OCI-LY1 (cell line): ENCODE measurements at regions not wholly inside any gene's neighbourhood (a gene's known extent, or its start where the extent isn't known, plus 50 kb on each side); places are given as distances from the start of the nearest gene placed in this dataset.

Experiments
- H2AFZ ChIP-seq: fragments of 200-600 bp; sonication (generic), shearing (Covaris generic); 2 replicates; pipeline ENCODE4 v1.6.0; 2014; ENCODE audit warnings: antibody characterized with exemption, mild to moderate bottlenecking, low read length
- H3F3A ChIP-seq: fragments of 200-600 bp; sonication (generic), shearing (Covaris generic); 2 replicates; pipeline ENCODE4 v1.6.0; 2014; ENCODE audit warnings: mild to moderate bottlenecking, antibody characterized with exemption, low read length, moderate library complexity; ENCODE audit not compliant: insufficient read depth
- H3K27ac ChIP-seq: fragments of 200-600 bp; sonication (generic); 2 replicates; pipeline ENCODE4 v1.5.1; 2014; ENCODE audit warnings: low read length, mixed run types, mild to moderate bottlenecking, low read depth; ENCODE audit not compliant: poor library complexity, severe bottlenecking
- H3K27me3 ChIP-seq: fragments of 200-600 bp; sonication (generic); 2 replicates; pipeline ENCODE4 v1.6.0; 2014; ENCODE audit warnings: antibody characterized with exemption, mild to moderate bottlenecking, low read length, moderate library complexity; ENCODE audit not compliant: insufficient read depth
- H3K36me3 ChIP-seq: fragments of 200-600 bp; sonication (generic); 2 replicates; pipeline ENCODE4 v1.6.1; 2014; ENCODE audit warnings: mild to moderate bottlenecking, antibody characterized with exemption, low read length, moderate library complexity, mixed read lengths; ENCODE audit not compliant: insufficient read depth
- H3K4me1 ChIP-seq: fragments of 200-600 bp; sonication (generic); 2 replicates; pipeline ENCODE4 v1.5.1; 2014; ENCODE audit warnings: mild to moderate bottlenecking, low read length, moderate library complexity; ENCODE audit not compliant: insufficient read depth, severe bottlenecking
- H3K4me2 ChIP-seq: fragments of 200-600 bp; sonication (generic), shearing (Covaris generic); 2 replicates; pipeline ENCODE4 v1.6.1; 2014; ENCODE audit warnings: low read length
- H3K4me3 ChIP-seq: fragments of 200-600 bp; sonication (generic); 2 replicates; pipeline ENCODE4 v1.5.1; 2014; ENCODE audit warnings: low read length, low read depth, mild to moderate bottlenecking, mixed read lengths; ENCODE audit not compliant: poor library complexity, severe bottlenecking
- H3K79me2 ChIP-seq: fragments of 200-600 bp; shearing (Covaris generic); 2 replicates; pipeline ENCODE4 v1.6.1; 2016; ENCODE audit warnings: mixed run types, low read length, mixed read lengths; ENCODE audit not compliant: insufficient read depth
- H3K9ac ChIP-seq: fragments of 200-600 bp; sonication (generic), shearing (Covaris generic); 2 replicates; pipeline ENCODE4 v1.6.1; 2014; ENCODE audit warnings: mild to moderate bottlenecking, low read length, mixed read lengths
- H3K9me2 ChIP-seq: fragments of 200-600 bp; sonication (generic), shearing (Covaris generic); 2 replicates; pipeline ENCODE4 v1.6.1; 2014; ENCODE audit warnings: low read depth, mild to moderate bottlenecking, low read length, mixed read lengths
- H3K9me3 ChIP-seq: fragments of 200-600 bp; shearing (Covaris generic); 2 replicates; pipeline ENCODE4 v1.6.1; 2014; ENCODE audit warnings: low read length, mixed read lengths
- H4K20me1 ChIP-seq: fragments of 200-600 bp; sonication (generic), shearing (Covaris generic); 2 replicates; pipeline ENCODE4 v1.6.0; 2016; ENCODE audit warnings: mild to moderate bottlenecking, low read length; ENCODE audit not compliant: insufficient read depth
- EZH2 ChIP-seq: fragments of 200-600 bp; sonication (generic), shearing (Covaris generic); IDR thresholded peaks from 2 replicates; pipeline ENCODE4 v1.8.0; 2017; ENCODE audit warnings: borderline replicate concordance, mixed run types, mild to moderate bottlenecking, antibody characterized with exemption, low read length, moderate library complexity, mixed read lengths
- TF ChIP-seq, protein P1 (sequence below): fragments of 200-600 bp; sonication (generic), shearing (Covaris generic); IDR thresholded peaks from 2 replicates; pipeline ENCODE4 v1.5.1; 2017; ENCODE audit warnings: mild to moderate bottlenecking, antibody characterized with exemption, low read length, moderate library complexity, mixed read lengths

DNA sequence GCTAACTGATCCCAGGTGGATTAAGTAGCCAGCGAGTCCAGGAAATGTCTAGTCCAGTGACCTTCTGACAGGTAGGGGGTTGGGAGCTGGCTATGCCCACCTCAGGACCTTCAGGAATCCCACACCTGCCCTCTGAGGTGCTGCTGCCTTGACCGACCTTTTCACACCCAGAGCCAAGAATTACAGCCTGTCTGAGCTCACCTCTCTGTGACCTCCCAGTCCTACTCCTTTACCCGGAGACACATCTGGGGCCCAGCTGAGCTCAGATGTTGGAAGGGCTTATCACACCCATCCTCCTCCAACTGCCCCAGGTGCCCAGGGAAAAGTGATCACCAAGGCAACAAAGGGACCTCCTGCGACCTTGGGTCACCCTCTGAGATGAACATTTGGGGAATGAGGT, 413.3 kb upstream of the TNP1 start:
- Histone ChIP-seq H3K27ac (no peak overlapping the region), H3F3A (no peaks in the 10 kb centered on the region), H3K27me3 (no peaks in the 10 kb centered on the region), H3K9ac (no peak overlapping the region), H3K9me2 (no peaks in the 10 kb centered on the region), H3K36me3 (no peaks in the 10 kb centered on the region), H3K9me3 (no peaks in the 10 kb centered on the region), H3K4me3 (no peak overlapping the region), H2AFZ (no peak overlapping the region), H3K4me1 (no peaks in the 10 kb centered on the region), H3K4me2 (no peak overlapping the region), H3K79me2 (no peaks in the 10 kb centered on the region), H4K20me1 (no peaks in the 10 kb centered on the region)
- no peak for TF ChIP-seq EZH2
- TF ChIP-seq, protein P1, sequence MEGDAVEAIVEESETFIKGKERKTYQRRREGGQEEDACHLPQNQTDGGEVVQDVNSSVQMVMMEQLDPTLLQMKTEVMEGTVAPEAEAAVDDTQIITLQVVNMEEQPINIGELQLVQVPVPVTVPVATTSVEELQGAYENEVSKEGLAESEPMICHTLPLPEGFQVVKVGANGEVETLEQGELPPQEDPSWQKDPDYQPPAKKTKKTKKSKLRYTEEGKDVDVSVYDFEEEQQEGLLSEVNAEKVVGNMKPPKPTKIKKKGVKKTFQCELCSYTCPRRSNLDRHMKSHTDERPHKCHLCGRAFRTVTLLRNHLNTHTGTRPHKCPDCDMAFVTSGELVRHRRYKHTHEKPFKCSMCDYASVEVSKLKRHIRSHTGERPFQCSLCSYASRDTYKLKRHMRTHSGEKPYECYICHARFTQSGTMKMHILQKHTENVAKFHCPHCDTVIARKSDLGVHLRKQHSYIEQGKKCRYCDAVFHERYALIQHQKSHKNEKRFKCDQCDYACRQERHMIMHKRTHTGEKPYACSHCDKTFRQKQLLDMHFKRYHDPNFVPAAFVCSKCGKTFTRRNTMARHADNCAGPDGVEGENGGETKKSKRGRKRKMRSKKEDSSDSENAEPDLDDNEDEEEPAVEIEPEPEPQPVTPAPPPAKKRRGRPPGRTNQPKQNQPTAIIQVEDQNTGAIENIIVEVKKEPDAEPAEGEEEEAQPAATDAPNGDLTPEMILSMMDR, result no peak

DNA sequence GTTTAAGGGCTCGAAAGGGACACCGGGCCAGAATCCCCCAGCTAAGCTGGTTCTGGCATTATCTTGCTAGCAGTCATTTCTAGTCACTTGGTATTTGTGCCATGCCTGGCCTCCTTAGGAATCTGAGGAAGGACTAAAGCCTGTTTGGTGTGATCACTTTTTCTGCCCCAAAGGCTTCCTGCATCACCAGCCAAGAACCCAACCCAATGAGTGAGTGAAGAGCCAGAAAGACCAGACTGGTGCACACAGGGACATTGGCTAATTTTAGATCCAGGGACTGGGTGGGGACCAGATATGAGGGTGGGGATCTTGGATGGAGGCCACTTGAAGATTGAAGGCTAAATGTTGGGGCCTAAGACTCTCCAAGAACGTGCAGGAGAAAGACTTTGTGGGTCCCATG, 411.9 kb upstream of the TNP1 start:
- Histone ChIP-seq H3K79me2 (no peaks in the 10 kb centered on the region), H3K27me3 (no peaks in the 10 kb centered on the region), H3K9ac (no peak overlapping the region), H3K4me3 (no peak overlapping the region), H3K9me2 (no peaks in the 10 kb centered on the region), H3K36me3 (no peaks in the 10 kb centered on the region), H4K20me1 (no peaks in the 10 kb centered on the region), H3K9me3 (no peaks in the 10 kb centered on the region; the same call in 1 of the 2 replicates), H2AFZ (no peak overlapping the region), H3K4me2 (no peak overlapping the region), H3K27ac (no peak overlapping the region), H3F3A (no peaks in the 10 kb centered on the region), H3K4me1 (no peaks in the 10 kb centered on the region)
- no peak for TF ChIP-seq EZH2
- TF ChIP-seq, protein P1, result no peak

DNA sequence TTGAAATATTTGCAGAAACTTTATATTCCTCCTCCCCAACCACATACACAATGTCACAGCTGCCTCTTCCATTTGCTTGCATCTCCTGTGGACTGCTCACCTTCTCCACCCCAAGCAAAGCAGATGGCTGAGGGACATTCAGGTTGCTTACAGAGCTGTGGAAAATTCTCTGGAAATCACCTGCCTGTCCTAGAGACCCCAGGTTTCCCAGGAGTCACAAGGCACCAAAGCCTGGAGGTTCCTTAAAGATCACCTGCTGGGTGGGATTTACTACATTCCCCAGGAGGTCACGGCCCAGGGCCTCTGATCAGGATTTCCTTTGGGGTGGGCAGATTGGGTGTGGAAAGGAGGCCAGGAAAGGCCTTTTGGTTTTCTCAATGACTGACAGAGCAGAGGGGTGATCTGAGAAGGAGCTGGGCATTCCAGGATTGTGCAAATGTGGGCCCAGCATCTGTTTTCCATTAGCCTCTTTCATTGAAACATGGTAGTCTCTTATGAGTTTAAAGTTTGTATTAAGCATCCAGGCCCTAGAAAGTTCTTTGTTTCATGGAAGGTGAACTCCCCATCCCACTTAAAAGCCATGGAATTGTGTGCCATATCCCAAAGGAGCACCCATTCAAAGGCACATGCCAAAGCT, 410.7 kb upstream of the TNP1 start:
- Histone ChIP-seq H3K36me3 (no peaks in the 10 kb centered on the region), H4K20me1 (no peaks in the 10 kb centered on the region), H3K4me3 (no peak overlapping the region), H3K27me3 (no peaks in the 10 kb centered on the region), H3K79me2 (no peaks in the 10 kb centered on the region), H3K9ac (no peak overlapping the region), H3K4me1 (no peaks in the 10 kb centered on the region), H3K4me2 (no peak overlapping the region), H3K9me3 (no peaks in the 10 kb centered on the region; the same call in 1 of the 2 replicates), H2AFZ (no peak overlapping the region), H3K27ac (no peak overlapping the region), H3K9me2 (no peaks in the 10 kb centered on the region), H3F3A (no peaks in the 10 kb centered on the region)
- TF ChIP-seq, protein P1, result no peak
- no peak for TF ChIP-seq EZH2
